Small intestine (tissue), 7 donors: ENCODE measurements at regions not wholly inside any gene's neighbourhood (a gene's known extent, or its start where the extent isn't known, plus 50 kb on each side); places are given as distances from the start of the nearest gene placed in this dataset.

ENCODE experiments used
- DNase-seq, 2 donors: peaks; one replicate each; pipeline versions ENCODE4 v3.0.0 to v3.0.0-alpha.2; 2013
- FAIRE-seq: peaks from 2 replicates; lab custom pipeline; 2012; peaks lifted over from hg19 to GRCh38; lab: Jason Lieb, UNC
- H3K27ac ChIP-seq, 3 donors: one replicate each; pipeline ENCODE4 v1.5.1; 2013; ENCODE audit warnings: low read length in 2 of 3, mild to moderate bottlenecking in 2 of 3, control low read depth in 1 of 3, inconsistent platforms in 1 of 3, low read depth in 1 of 3, moderate library complexity in 1 of 3
- H3K27me3 ChIP-seq, 3 donors: one replicate each; pipeline ENCODE4 v1.6.1; 2013; ENCODE audit warnings: low read length in 3 of 3, inconsistent platforms in 1 of 3; ENCODE audit not compliant: control insufficient read depth in 3 of 3, insufficient read depth in 3 of 3
- H3K36me3 ChIP-seq, 3 donors: one replicate each; pipeline ENCODE4 v1.6.1; 2013; ENCODE audit warnings: low read length in 3 of 3, inconsistent platforms in 1 of 3, low read depth in 1 of 3, mild to moderate bottlenecking in 1 of 3, moderate library complexity in 1 of 3; ENCODE audit not compliant: control insufficient read depth in 3 of 3, insufficient read depth in 2 of 3
- H3K4me1 ChIP-seq, 3 donors: one replicate each; pipeline ENCODE4 v1.6.1; 2013; ENCODE audit warnings: low read length in 2 of 3, inconsistent platforms in 1 of 3, low read depth in 1 of 3, mild to moderate bottlenecking in 1 of 3, moderate library complexity in 1 of 3; ENCODE audit not compliant: control insufficient read depth in 3 of 3, insufficient read depth in 2 of 3
- H3K4me3 ChIP-seq, 3 donors: one replicate each; pipeline ENCODE4 v1.5.1; 2013; ENCODE audit warnings: low read length in 3 of 3, control low read depth in 1 of 3, inconsistent platforms in 1 of 3, low read depth in 1 of 3, mild to moderate bottlenecking in 1 of 3, moderate library complexity in 1 of 3
- H3K9me3 ChIP-seq, 2 donors: one replicate each; pipeline ENCODE4 v1.6.1; 2013; ENCODE audit warnings: low read depth in 1 of 2, low read length in 1 of 2; ENCODE audit not compliant: control insufficient read depth in 2 of 2, insufficient read depth in 1 of 2
- WGBS, 3 donors: extraction: QIAGEN DNeasy Blood & Tissue Kit; methylation state at CpG; one replicate each; pipeline ENCODE4 v1.1.7; 2013; 5-methylcytosine and 5-hydroxymethylcytosine counted together
- donor health status: healthy with polysubstance abuse.
- donor health status: control.
- donor health status: control.
- donor health status: Bipolar disorder and iron deficiency.
- donor health status: healthy.

GRCh38 chr5:130731839-130732238 lies 433.2 kb downstream of the HINT1 start:
- H3K27me3 ChIP-seq = no peaks in the 10 kb centered on the region
- WGBS, 3 donors = 96 to 97% (median 97%) methylated on average over 4 of the region's 4 CpGs
- no peak overlapping the region for H3K4me3 ChIP-seq
- no peaks in the 10 kb centered on the region for H3K36me3 ChIP-seq
- peaks cover 0 to 3% of the 10 kb centered on the region in 2 donors for H3K9me3 ChIP-seq
- DNase-seq = no peak
- no peak for FAIRE-seq
- no peak overlapping the region for H3K27ac ChIP-seq
- H3K4me1 ChIP-seq = no peaks in the 10 kb centered on the region

DNA sequence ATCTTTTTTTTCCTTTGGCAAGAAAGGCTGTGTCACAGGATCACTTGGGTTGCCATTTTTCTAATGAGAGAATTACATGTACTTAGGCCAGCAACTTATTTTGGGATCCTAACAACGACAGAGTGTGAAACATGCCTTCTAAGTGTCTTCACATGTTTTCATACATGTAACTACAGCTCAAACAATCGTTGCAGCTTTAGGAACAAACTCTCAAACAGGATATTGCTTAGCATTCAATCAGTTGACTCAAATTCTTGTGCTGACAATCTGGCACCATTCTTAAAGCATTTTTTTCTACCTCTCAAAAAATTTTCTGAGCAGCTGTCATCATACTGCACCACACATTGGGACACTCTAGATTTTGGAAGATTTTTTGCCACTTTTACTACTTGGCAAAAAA lies 435.5 kb downstream of the HINT1 start:
- Histone ChIP-seq H3K36me3 (no peaks in the 10 kb centered on the region), H3K9me3 (peaks cover 0 to 3% of the 10 kb centered on the region in 2 donors), H3K4me3 (no peak overlapping the region), H3K27ac (no peak overlapping the region), H3K27me3 (no peaks in the 10 kb centered on the region), H3K4me1 (no peaks in the 10 kb centered on the region)
- DNase-seq (no peak), FAIRE-seq (no peak)
- WGBS, 3 donors = 40 to 57% (median 50%) methylated on average over 2 of the region's 2 CpGs

GRCh38 chr5:130727830-130728229 lies 437.2 kb downstream of the HINT1 start:
- WGBS, 3 donors = 71 to 83% (median 74%) methylated on average over 1 of the region's 1 CpG
- no peak for DNase-seq
- Histone ChIP-seq H3K27me3 (no peaks in the 10 kb centered on the region), H3K36me3 (no peaks in the 10 kb centered on the region), H3K4me3 (no peak overlapping the region), H3K4me1 (no peaks in the 10 kb centered on the region), H3K27ac (no peak overlapping the region), H3K9me3 (peaks cover 0 to 3% of the 10 kb centered on the region in 2 donors)
- no peak for FAIRE-seq

- WGBS, 3 donors = 82 to 85% (median 83%) methylated on average over 5 of the region's 5 CpGs
- Histone ChIP-seq H3K4me3 (no peak overlapping the region), H3K9me3 (no peaks in the 10 kb centered on the region), H3K27ac (no peak overlapping the region), H3K27me3 (no peaks in the 10 kb centered on the region), H3K4me1 (no peaks in the 10 kb centered on the region), H3K36me3 (no peaks in the 10 kb centered on the region)
- DNase-seq = no peak
- FAIRE-seq = no peak
These were observed 440.4 kb downstream of the HINT1 start for GRCh38 chr5:130724658-130725057.

DNA sequence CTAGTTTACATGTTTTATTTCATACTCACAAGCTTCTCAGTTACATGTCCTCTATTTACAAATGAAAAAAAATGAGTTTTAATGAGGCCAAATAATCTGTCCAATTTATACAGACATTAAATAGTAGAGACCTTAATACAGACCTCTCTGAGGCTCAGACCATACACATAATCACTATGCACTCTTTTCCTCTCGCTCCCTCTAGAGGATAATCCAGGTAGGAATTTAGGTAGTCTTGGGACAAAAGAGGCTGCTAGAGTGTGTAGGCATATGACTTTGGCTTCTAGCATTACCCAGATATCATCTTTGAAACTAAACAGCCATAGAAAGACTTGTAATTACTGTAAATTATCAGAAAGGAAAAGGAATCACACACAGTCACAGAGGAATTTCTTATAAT lies 444.7 kb downstream of the HINT1 start:
- Histone ChIP-seq H3K27me3 (no peaks in the 10 kb centered on the region), H3K4me1 (no peaks in the 10 kb centered on the region), H3K27ac (no peak overlapping the region), H3K4me3 (no peak overlapping the region), H3K9me3 (no peaks in the 10 kb centered on the region), H3K36me3 (no peaks in the 10 kb centered on the region)
- DNase-seq (peak; percentile 25 to 63), FAIRE-seq (no peak)
- WGBS, 3 donors = 0 to 8% (median 7%) methylated on average over 1 of the region's 1 CpG

GRCh38 chr5:130715541-130715940 lies 449.5 kb downstream of the HINT1 start:
- FAIRE-seq (no peak), DNase-seq (no peak)
- no peaks in the 10 kb centered on the region for H3K9me3 ChIP-seq
- H3K4me1 ChIP-seq = peaks cover 0 to 4% (median 0%) of the 10 kb centered on the region in 3 donors
- no peak overlapping the region for H3K4me3 ChIP-seq
- no peak overlapping the region for H3K27ac ChIP-seq
- WGBS, 3 donors = 67 to 83% (median 72%) methylated on average over 3 of the region's 3 CpGs
- H3K27me3 ChIP-seq = no peaks in the 10 kb centered on the region
- H3K36me3 ChIP-seq = no peaks in the 10 kb centered on the region

GRCh38 chr5:130714200-130714599 lies 450.9 kb downstream of the HINT1 start:
- DNase-seq (no peak), FAIRE-seq (no peak)
- Histone ChIP-seq H3K36me3 (no peaks in the 10 kb centered on the region), H3K27ac (no peak overlapping the region), H3K27me3 (no peaks in the 10 kb centered on the region), H3K4me1 (peaks cover 0 to 11% (median 0%) of the 10 kb centered on the region in 3 donors), H3K4me3 (no peak overlapping the region), H3K9me3 (no peaks in the 10 kb centered on the region)
- WGBS, 3 donors = 86 to 93% (median 88%) methylated on average over 1 of the region's 1 CpG

GRCh38 chr5:130712324-130712723 lies 452.7 kb downstream of the HINT1 start:
- Histone ChIP-seq H3K36me3 (no peaks in the 10 kb centered on the region), H3K4me3 (no peak overlapping the region), H3K9me3 (no peaks in the 10 kb centered on the region), H3K27ac (no peak overlapping the region), H3K27me3 (no peaks in the 10 kb centered on the region), H3K4me1 (peaks cover 0 to 11% (median 0%) of the 10 kb centered on the region in 3 donors)
- WGBS, 3 donors = 85 to 96% (median 91%) methylated on average over 1 of the region's 1 CpG
- FAIRE-seq (no peak), DNase-seq (peak in 1 of 2 donors; percentile 4)

DNA sequence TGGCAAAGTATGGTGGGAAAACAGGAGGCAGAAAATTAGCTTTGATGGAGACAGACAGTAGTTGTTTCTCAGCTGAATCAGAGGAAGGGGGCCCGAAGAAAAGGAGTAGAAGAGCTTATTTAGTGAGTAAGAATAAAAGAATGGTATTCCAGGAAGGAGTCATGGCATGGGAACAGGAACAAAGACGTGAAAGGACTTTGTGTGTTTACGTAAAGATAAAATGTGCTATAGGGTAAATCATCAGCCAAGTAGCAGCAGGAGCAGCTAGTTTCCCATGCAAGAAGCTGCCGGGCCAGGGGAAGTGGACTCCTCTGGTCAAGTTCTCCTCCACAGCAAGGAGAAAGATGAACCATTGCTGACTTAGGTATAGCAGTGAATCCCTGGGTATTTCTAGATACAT lies 454.5 kb downstream of the HINT1 start:
- WGBS, 3 donors = 9 to 41% (median 25%) methylated on average over 4 of the region's 4 CpGs
- FAIRE-seq = no peak
- no peaks in the 10 kb centered on the region for H3K27me3 ChIP-seq
- H3K27ac ChIP-seq = peak overlapping the region in 1 of 3 donors; percentile 25
- DNase-seq = peak; percentile 9 to 67
- no peak overlapping the region for H3K4me3 ChIP-seq
- H3K9me3 ChIP-seq = no peaks in the 10 kb centered on the region
- H3K4me1 ChIP-seq = peaks cover 0 to 11% (median 0%) of the 10 kb centered on the region in 3 donors
- H3K36me3 ChIP-seq = no peaks in the 10 kb centered on the region
